ENCODE measurements at regions not wholly inside any gene's neighbourhood (a gene's known extent, or its start where the extent isn't known, plus 50 kb on each side); places are given as distances from the start of the nearest gene placed in this dataset.

GRCh38 chr5:102554082-102554481 lies 55.3 kb upstream of the SLCO6A1 start:
- TF ChIP-seq CTCF (IDR thresholded peaks at IDR 0.05) (no peak), POLR2A (IDR thresholded peaks at IDR 0.05) (no peak)
- H3K4me3 ChIP-seq: no peak overlapping the region
- H3K27me3 ChIP-seq: no peaks in the 10 kb centered on the region
- intact Hi-C loops (cut with DNase I): no loop called here
- no peaks in the 10 kb centered on the region for H3K36me3 ChIP-seq
- H3K9me3 ChIP-seq: no peaks in the 10 kb centered on the region
- no peak overlapping the region for H3K27ac ChIP-seq
- no peak for DNase-seq
- WGBS, 2 donors: 18 to 27% methylated on average over 2 of the region's 2 CpGs
- no peaks in the 10 kb centered on the region for H3K4me1 ChIP-seq

- DNase-seq: no peak
- H3K36me3 ChIP-seq: no peaks in the 10 kb centered on the region
- no peaks in the 10 kb centered on the region for H3K9me3 ChIP-seq
- no peaks in the 10 kb centered on the region for H3K4me1 ChIP-seq
- intact Hi-C loops (cut with DNase I): no loop called here
- no peak for TF ChIP-seq CTCF (IDR thresholded peaks at IDR 0.05)
- TF ChIP-seq POLR2A (IDR thresholded peaks at IDR 0.05): no peak
- H3K27me3 ChIP-seq: no peaks in the 10 kb centered on the region
- H3K4me3 ChIP-seq: no peak overlapping the region
- H3K27ac ChIP-seq: no peak overlapping the region
- WGBS, 2 donors: 88 to 95% methylated on average over 1 of the region's 1 CpG
Measured at GRCh38 chr5:102554728-102555127, 55.9 kb upstream of the SLCO6A1 start.

GRCh38 chr5:102561894-102562760 lies 63.3 kb upstream of the SLCO6A1 start:
- TF ChIP-seq CTCF (IDR thresholded peaks at IDR 0.05): peak in 4 of 6 experiments; percentile 7 to 51 (median 32)
- no peak for TF ChIP-seq POLR2A (IDR thresholded peaks at IDR 0.05)
- H3K4me3 ChIP-seq: no peak overlapping the region
- no peaks in the 10 kb centered on the region for H3K36me3 ChIP-seq
- no peaks in the 10 kb centered on the region for H3K9me3 ChIP-seq
- WGBS, 2 donors: 40 to 44% methylated on average over 11 of the region's 11 CpGs
- H3K27ac ChIP-seq: no peak overlapping the region
- H3K4me1 ChIP-seq: no peaks in the 10 kb centered on the region
- no peaks in the 10 kb centered on the region for H3K27me3 ChIP-seq
- no peak for DNase-seq
- intact Hi-C loops (cut with DNase I): no loop called here

GRCh38 chr5:102570747-102571146 lies 71.9 kb upstream of the SLCO6A1 start:
- Histone ChIP-seq H3K36me3 (no peaks in the 10 kb centered on the region), H3K27ac (no peak overlapping the region), H3K27me3 (no peaks in the 10 kb centered on the region), H3K4me1 (no peaks in the 10 kb centered on the region), H3K4me3 (no peak overlapping the region), H3K9me3 (no peaks in the 10 kb centered on the region)
- WGBS, 2 donors: 65% methylated on average over 4 of the region's 4 CpGs
- intact Hi-C loops (cut with DNase I): loop anchor here (10.0 kb wide), 1 partner anchor 464 kb away; no protein-coding TSS in a partner anchor
- no peak for TF ChIP-seq CTCF (IDR thresholded peaks at IDR 0.05)
- TF ChIP-seq POLR2A (IDR thresholded peaks at IDR 0.05): no peak
- no peak for DNase-seq

- TF ChIP-seq CTCF (IDR thresholded peaks at IDR 0.05) (no peak), POLR2A (IDR thresholded peaks at IDR 0.05) (no peak)
- no peak for DNase-seq
- Histone ChIP-seq H3K27me3 (no peaks in the 10 kb centered on the region), H3K9me3 (no peaks in the 10 kb centered on the region), H3K36me3 (no peaks in the 10 kb centered on the region), H3K27ac (no peak overlapping the region), H3K4me1 (no peaks in the 10 kb centered on the region), H3K4me3 (no peak overlapping the region)
- intact Hi-C loops (cut with DNase I): loop anchor here (10.0 kb wide), 1 partner anchor 456 kb away; no protein-coding TSS in a partner anchor
Measured at GRCh38 chr5:102578362-102578761, 79.6 kb upstream of the SLCO6A1 start.
